ENCODE measurements at regions not wholly inside any gene's neighbourhood (a gene's known extent, or its start where the extent isn't known, plus 50 kb on each side); places are given as distances from the start of the nearest gene placed in this dataset.
A peak's percentile ranks its signal among the peaks of the same experiment; 100 is the strongest.

DNA sequence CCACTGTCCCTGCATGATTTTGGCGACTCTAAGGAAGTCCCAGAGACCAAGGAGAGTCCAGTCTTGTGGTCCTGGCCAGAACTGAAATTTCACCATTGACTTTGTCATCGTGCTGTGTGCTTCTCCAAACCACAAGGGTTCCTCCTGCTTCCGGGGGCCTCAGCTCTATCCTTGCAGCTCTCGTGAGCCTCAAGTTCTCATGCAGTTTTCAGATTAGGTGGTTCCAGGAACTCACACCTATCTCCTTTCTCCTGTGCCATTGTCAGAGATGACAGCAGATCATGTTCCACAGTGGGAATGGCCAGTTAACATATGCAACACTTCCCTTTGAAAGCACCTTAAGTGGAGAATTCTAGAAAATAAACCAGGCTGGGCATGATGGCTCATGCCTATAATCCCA lies 97.9 kb upstream of the CRHR1 start:
- no peaks in the 10 kb centered on the region for H4K20me1 ChIP-seq (ENCODE audit: low read length)
- peaks cover 40% of the 10 kb centered on the region for H3K27me3 ChIP-seq (ENCODE audit: low read length)
- CTCF ChIA-PET, result no interaction called here
- no peaks in the 10 kb centered on the region for H3K79me2 ChIP-seq (ENCODE audit: low read length)
- no peaks in the 10 kb centered on the region for H3K9me3 ChIP-seq (ENCODE audit: low read length)
- no peak overlapping the region for H3K9ac ChIP-seq (ENCODE audit: low read length)
- no peaks in the 10 kb centered on the region for H3K9me2 ChIP-seq (replicated peaks; ENCODE audit: low read length)
- no TSS peak for BruUV-seq (replicated peaks)
- TF ChIP-seq EZH2phosphoT487 (IDR thresholded peaks at IDR 0.05; ENCODE audit: borderline replicate concordance, low read length) (no peak), CTCF (conservative IDR thresholded peaks at IDR 0.05; ENCODE audit: low read depth, low read length) (no peak), EZH2 (IDR thresholded peaks at IDR 0.05; ENCODE audit: low read length, unreplicated experiment) (no peak)
- H3K4me1 ChIP-seq (ENCODE audit: insufficient read depth, low read length), result no peaks in the 10 kb centered on the region
- no peak overlapping the region for H3K4me2 ChIP-seq (ENCODE audit: low read length)
- no peak overlapping the region for H3K27ac ChIP-seq (ENCODE audit: low read length)
- DNase-seq (no peak), ATAC-seq (no peak)
- no peaks in the 10 kb centered on the region for H3F3A ChIP-seq (ENCODE audit: low read length, unreplicated experiment)
- H2AFZ ChIP-seq (ENCODE audit: low read length), result no peak overlapping the region
- no peak overlapping the region for H3K4me3 ChIP-seq (ENCODE audit: low read length)
- POLR2A ChIA-PET (ENCODE audit: unreplicated experiment), result no interaction called here
- no peaks in the 10 kb centered on the region for H3K36me3 ChIP-seq (ENCODE audit: low read depth, low read length)
- intact Hi-C loops (cut with micrococcal nuclease), result no loop called here

DNA sequence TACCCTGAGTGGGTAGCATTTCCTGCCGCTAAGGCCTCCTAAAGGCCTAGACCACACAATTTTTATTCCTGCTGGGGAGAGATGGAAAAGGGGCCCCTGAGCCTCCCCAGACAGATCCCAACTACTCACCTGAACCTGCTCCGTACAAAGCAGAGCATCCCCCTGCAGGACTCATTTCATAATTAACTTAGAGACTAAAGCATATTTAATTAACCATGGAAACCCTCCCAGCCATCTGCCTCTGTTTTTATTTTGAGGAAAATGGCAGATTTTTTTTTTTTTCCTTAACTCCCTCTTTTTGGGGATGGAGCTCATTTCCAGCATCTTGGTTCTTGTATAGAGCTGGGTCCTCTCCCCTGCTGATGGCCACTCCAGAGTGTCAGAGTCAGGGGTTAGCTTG lies 96.5 kb upstream of the CRHR1 start:
- no peaks in the 10 kb centered on the region for H3F3A ChIP-seq (ENCODE audit: low read length, unreplicated experiment)
- H3K36me3 ChIP-seq (ENCODE audit: low read depth, low read length), result no peaks in the 10 kb centered on the region
- no peak overlapping the region for H3K4me3 ChIP-seq (ENCODE audit: low read length)
- ChIA-PET POLR2A (ENCODE audit: unreplicated experiment) (no interaction called here), CTCF (interaction anchor here (0.6 kb wide), 1 partner anchor 93 kb away, joined by 5 read pairs; no protein-coding TSS in a partner anchor)
- no peaks in the 10 kb centered on the region for H3K79me2 ChIP-seq (ENCODE audit: low read length)
- peaks cover 45% of the 10 kb centered on the region for H3K27me3 ChIP-seq (ENCODE audit: low read length)
- H3K9me2 ChIP-seq (replicated peaks; ENCODE audit: low read length), result no peaks in the 10 kb centered on the region
- BruUV-seq (replicated peaks), result no TSS peak
- intact Hi-C loops (cut with micrococcal nuclease), result no loop called here
- DNase-seq (no peak), ATAC-seq (no peak)
- H3K9ac ChIP-seq (ENCODE audit: low read length), result no peak overlapping the region
- no peak for TF ChIP-seq CTCF (conservative IDR thresholded peaks at IDR 0.05; ENCODE audit: low read depth, low read length)
- no peak for TF ChIP-seq EZH2 (IDR thresholded peaks at IDR 0.05; ENCODE audit: low read length, unreplicated experiment)
- no peak for TF ChIP-seq EZH2phosphoT487 (IDR thresholded peaks at IDR 0.05; ENCODE audit: borderline replicate concordance, low read length)
- H3K27ac ChIP-seq (ENCODE audit: low read length), result no peak overlapping the region
- no peak overlapping the region for H3K4me2 ChIP-seq (ENCODE audit: low read length)
- H2AFZ ChIP-seq (ENCODE audit: low read length), result no peak overlapping the region
- H3K9me3 ChIP-seq (ENCODE audit: low read length), result no peaks in the 10 kb centered on the region
- no peaks in the 10 kb centered on the region for H4K20me1 ChIP-seq (ENCODE audit: low read length)
- no peaks in the 10 kb centered on the region for H3K4me1 ChIP-seq (ENCODE audit: insufficient read depth, low read length)

DNA sequence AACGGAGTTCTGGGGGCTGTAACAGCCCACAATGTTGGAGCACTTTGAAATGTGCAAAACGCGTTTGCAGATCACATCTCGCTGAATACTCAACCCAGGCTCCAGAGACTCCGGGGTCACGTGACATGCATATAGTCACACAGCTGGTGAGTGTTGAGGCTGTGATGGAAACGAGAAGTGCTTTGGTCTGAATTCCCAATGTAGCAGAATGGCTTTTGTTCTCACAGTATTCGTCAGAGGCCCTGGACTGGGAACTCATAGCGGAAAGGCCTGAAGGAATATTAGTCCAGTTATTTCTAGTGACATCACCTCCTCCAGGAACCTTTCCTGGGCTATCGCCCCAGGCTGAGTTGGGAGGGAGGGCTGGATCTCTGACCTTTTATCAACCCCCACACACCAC lies 95.8 kb upstream of the CRHR1 start:
- Histone ChIP-seq H3K4me1 (ENCODE audit: insufficient read depth, low read length) (no peaks in the 10 kb centered on the region), H3K4me2 (ENCODE audit: low read length) (no peak overlapping the region), H3K9ac (ENCODE audit: low read length) (no peak overlapping the region), H3K27me3 (ENCODE audit: low read length) (peaks cover 49% of the 10 kb centered on the region), H3K79me2 (ENCODE audit: low read length) (no peaks in the 10 kb centered on the region), H3K9me2 (replicated peaks; ENCODE audit: low read length) (no peaks in the 10 kb centered on the region), H3F3A (ENCODE audit: low read length, unreplicated experiment) (no peaks in the 10 kb centered on the region), H3K9me3 (ENCODE audit: low read length) (no peaks in the 10 kb centered on the region), H3K36me3 (ENCODE audit: low read depth, low read length) (no peaks in the 10 kb centered on the region), H3K27ac (ENCODE audit: low read length) (no peak overlapping the region), H3K4me3 (ENCODE audit: low read length) (no peak overlapping the region), H2AFZ (ENCODE audit: low read length) (no peak overlapping the region), H4K20me1 (ENCODE audit: low read length) (no peaks in the 10 kb centered on the region)
- DNase-seq (peak; percentile 14), ATAC-seq (no peak)
- POLR2A ChIA-PET (ENCODE audit: unreplicated experiment), result no interaction called here
- BruUV-seq (replicated peaks), result no TSS peak
- intact Hi-C loops (cut with micrococcal nuclease), result no loop called here
- CTCF ChIA-PET, result interaction anchor here (0.6 kb wide), 1 partner anchor 92 kb away, joined by 5 read pairs; no protein-coding TSS in a partner anchor
- TF ChIP-seq CTCF (conservative IDR thresholded peaks at IDR 0.05; ENCODE audit: low read depth, low read length) (no peak), EZH2phosphoT487 (IDR thresholded peaks at IDR 0.05; ENCODE audit: borderline replicate concordance, low read length) (no peak), EZH2 (IDR thresholded peaks at IDR 0.05; ENCODE audit: low read length, unreplicated experiment) (no peak)
